ENCODE measurements at regions not wholly inside any gene's neighbourhood (a gene's known extent, or its start where the extent isn't known, plus 50 kb on each side); places are given as distances from the start of the nearest gene placed in this dataset.
"Not testable (repeated sequence)": the region's sequence is repeated elsewhere in the genome, so short reads cannot be mapped to it uniquely, and the experiment has no call there.

DNA sequence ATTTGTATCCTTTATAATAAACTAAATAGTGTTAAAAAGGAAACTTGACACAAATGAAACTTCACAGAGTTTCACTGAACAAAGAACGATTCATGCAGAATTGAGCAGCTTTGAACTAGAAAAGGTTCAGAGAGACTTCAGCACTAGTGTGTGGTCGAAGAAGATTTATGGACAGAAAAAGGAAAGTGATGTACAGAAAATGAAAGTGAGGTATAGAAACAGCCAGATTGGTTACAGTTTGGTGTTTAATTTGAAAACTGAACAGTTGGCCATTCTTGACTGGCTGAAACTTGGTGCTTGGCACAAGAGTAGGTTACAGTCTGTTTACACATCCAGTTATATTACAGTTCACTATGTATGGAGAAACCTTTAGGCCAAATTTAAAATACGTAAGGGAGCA, 207.1 kb downstream of the GALC start:
- Histone ChIP-seq H3K4me1 (ENCODE audit: control insufficient read depth, insufficient read depth, low read length, poor library complexity, severe bottlenecking) (no peaks in the 10 kb centered on the region), H3K27ac (ENCODE audit: low read depth, low read length, severe bottlenecking) (no peak overlapping the region), H3K4me3 (ENCODE audit: extremely low read depth, insufficient read depth, low read length, poor library complexity, severe bottlenecking) (no peak overlapping the region), H3K36me3 (ENCODE audit: control insufficient read depth, insufficient read depth, low read length) (no peaks in the 10 kb centered on the region), H3K9me3 (ENCODE audit: control insufficient read depth, low read length) (peaks cover 3% of the 10 kb centered on the region)
- WGBS, 2 experiments (ENCODE audit: insufficient coverage in 2 of 2) = 94 to 95% methylated on average over 2 of the region's 3 CpGs

DNA sequence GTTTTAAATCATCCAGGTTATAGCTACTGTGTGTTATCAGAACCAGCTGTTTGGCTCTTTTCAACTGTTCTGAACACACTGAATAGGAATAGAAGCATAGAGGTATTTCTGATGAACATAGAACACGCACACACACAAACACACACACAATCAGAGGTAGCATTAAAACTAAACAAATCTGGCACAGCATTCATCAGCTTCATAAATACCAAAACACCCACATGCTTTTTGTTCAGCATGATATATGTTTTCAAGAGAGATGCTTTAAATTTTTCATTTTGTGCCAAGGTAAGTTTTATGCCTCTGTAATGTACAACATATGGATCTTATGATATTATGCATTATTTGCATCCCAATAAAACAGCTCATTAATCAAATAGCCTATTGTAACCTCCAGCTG, 208.6 kb downstream of the GALC start:
- H3K36me3 ChIP-seq (ENCODE audit: control insufficient read depth, insufficient read depth, low read length) = no peaks in the 10 kb centered on the region
- no CpG with 5 or more reads among the region's 1 CpG for WGBS, 2 experiments (ENCODE audit: insufficient coverage in 2 of 2)
- H3K27ac ChIP-seq (ENCODE audit: low read depth, low read length, severe bottlenecking) = no peak overlapping the region
- peaks cover 3% of the 10 kb centered on the region for H3K9me3 ChIP-seq (ENCODE audit: control insufficient read depth, low read length)
- H3K4me3 ChIP-seq (ENCODE audit: extremely low read depth, insufficient read depth, low read length, poor library complexity, severe bottlenecking) = no peak overlapping the region
- no peaks in the 10 kb centered on the region for H3K4me1 ChIP-seq (ENCODE audit: control insufficient read depth, insufficient read depth, low read length, poor library complexity, severe bottlenecking)

DNA sequence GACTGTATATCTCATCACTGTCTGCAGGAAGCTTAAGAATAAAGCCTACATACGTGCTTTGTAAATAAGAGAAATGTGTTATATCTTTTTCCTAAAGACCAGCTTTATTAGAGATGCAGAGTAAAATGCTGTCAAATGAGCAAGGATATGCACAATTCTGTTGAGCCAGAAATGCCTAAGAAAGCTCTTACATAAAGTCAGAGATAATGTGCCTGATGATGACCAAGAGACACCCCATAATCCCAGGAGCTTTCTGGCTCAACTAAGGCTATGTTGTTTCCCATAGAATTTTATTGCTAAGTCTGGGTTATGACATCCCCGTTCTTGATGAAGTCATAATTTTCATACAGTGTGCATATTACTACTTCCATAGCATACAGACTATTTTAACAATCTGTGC, 209.9 kb downstream of the GALC start:
- H3K36me3 ChIP-seq (ENCODE audit: control insufficient read depth, insufficient read depth, low read length) = no peaks in the 10 kb centered on the region
- H3K4me1 ChIP-seq (ENCODE audit: control insufficient read depth, insufficient read depth, low read length, poor library complexity, severe bottlenecking) = no peaks in the 10 kb centered on the region
- H3K27ac ChIP-seq (ENCODE audit: low read depth, low read length, severe bottlenecking) = no peak overlapping the region
- WGBS, 2 experiments (ENCODE audit: insufficient coverage in 2 of 2) = 100% methylated on average over 1 of the region's 2 CpGs; no CpG with 5 or more reads in 1 of the 2 experiments
- H3K4me3 ChIP-seq (ENCODE audit: extremely low read depth, insufficient read depth, low read length, poor library complexity, severe bottlenecking) = no peak overlapping the region
- peaks cover 3% of the 10 kb centered on the region for H3K9me3 ChIP-seq (ENCODE audit: control insufficient read depth, low read length)

DNA sequence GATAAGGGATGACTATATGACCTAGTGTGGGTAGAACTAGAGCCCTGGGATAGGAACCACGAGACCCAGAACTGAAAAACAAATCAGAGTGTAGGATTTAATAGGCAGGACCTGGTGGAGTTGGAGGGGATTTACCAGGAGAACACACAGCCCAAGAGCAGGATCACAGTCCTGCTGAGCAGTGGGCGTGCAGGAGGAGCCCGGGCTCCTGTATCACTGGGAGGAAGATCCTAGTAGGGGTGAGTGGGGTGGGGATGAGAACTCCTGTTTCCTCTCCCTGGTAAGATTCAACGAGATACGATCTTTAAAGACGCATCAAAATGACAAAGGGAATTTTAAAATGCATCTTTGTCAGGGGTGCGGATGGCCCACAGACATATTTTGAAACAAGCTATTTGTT, 220.1 kb downstream of the GALC start:
- H3K36me3 ChIP-seq (ENCODE audit: control insufficient read depth, insufficient read depth, low read length) = no peaks in the 10 kb centered on the region
- no peaks in the 10 kb centered on the region for H3K4me1 ChIP-seq (ENCODE audit: control insufficient read depth, insufficient read depth, low read length, poor library complexity, severe bottlenecking)
- no peak overlapping the region for H3K27ac ChIP-seq (ENCODE audit: low read depth, low read length, severe bottlenecking)
- H3K9me3 ChIP-seq (ENCODE audit: control insufficient read depth, low read length) = no peaks in the 10 kb centered on the region
- 66 to 71% methylated on average over 5 to 7 of the region's 7 CpGs for WGBS, 2 experiments (ENCODE audit: insufficient coverage in 2 of 2)
- H3K4me3 ChIP-seq (ENCODE audit: extremely low read depth, insufficient read depth, low read length, poor library complexity, severe bottlenecking) = no peak overlapping the region

DNA sequence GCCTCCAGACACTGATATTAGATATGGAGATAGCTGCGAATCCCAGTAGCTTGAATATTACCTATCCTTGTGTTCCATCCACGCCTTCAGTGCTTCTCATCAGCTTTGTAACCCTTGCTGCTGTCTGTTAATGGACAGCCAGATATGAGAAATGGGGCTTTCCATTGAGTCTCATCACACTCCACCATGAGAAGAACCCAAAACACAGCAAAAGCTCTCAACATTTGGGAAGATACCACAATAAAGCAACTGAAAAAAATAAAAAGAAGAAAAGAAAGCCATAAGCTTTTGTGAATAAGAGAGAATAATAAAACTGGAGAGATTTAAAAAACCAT, 225.4 kb downstream of the GALC start:
- Histone ChIP-seq H3K4me3 (ENCODE audit: extremely low read depth, insufficient read depth, low read length, poor library complexity, severe bottlenecking) (no peak overlapping the region), H3K9me3 (ENCODE audit: control insufficient read depth, low read length) (peaks cover 4% of the 10 kb centered on the region), H3K4me1 (ENCODE audit: control insufficient read depth, insufficient read depth, low read length, poor library complexity, severe bottlenecking) (no peaks in the 10 kb centered on the region), H3K36me3 (ENCODE audit: control insufficient read depth, insufficient read depth, low read length) (no peaks in the 10 kb centered on the region), H3K27ac (ENCODE audit: low read depth, low read length, severe bottlenecking) (no peak overlapping the region)
- 100% methylated on average over 1 of the region's 2 CpGs; no CpG with 5 or more reads in 1 of the 2 experiments for WGBS, 2 experiments (ENCODE audit: insufficient coverage in 2 of 2)

DNA sequence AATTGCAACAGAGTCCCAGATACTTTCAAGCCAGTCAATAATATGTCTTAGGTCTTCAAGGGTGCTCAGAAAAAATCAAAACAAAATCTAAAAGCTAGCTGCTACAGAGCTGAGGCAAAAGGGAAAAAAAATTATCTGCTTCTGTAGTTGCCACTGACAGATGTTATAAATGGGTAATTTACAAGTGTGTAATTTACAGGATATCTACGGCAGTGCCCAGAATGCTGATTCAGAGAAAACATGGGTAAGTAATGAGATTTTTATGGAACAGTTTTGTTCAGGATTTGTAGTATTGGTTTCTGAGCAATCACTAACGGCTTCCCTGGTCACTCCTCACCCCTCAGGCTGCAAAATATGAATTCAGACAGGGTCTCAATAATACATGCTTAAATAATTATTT, 234.1 kb downstream of the GALC start:
- WGBS, 2 experiments (ENCODE audit: insufficient coverage in 2 of 2) = 82 to 100% methylated on average over 1 of the region's 2 CpGs
- Histone ChIP-seq H3K9me3 (ENCODE audit: control insufficient read depth, low read length) (peaks cover 4% of the 10 kb centered on the region), H3K4me1 (ENCODE audit: control insufficient read depth, insufficient read depth, low read length, poor library complexity, severe bottlenecking) (no peaks in the 10 kb centered on the region), H3K4me3 (ENCODE audit: extremely low read depth, insufficient read depth, low read length, poor library complexity, severe bottlenecking) (no peak overlapping the region), H3K36me3 (ENCODE audit: control insufficient read depth, insufficient read depth, low read length) (no peaks in the 10 kb centered on the region), H3K27ac (ENCODE audit: low read depth, low read length, severe bottlenecking) (no peak overlapping the region)

DNA sequence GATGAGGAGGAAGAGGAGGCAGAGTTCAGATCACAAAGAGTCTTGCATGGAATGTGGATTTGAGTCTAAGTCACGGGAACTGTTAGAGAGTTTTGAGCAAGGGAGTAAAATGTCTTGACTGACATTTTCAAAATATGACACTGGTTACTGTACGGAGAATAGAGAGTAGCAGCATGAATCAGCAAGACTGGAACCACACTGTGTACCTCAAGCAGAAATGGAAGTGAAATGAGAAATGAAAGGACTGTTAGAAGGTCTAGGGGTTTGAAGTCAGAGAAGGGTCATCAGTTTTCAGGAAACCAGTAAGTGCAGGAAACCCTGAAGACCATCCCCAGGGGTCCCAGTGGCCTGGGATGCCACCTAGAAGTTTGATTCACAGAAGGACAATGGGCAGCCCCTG, 236.3 kb downstream of the GALC start:
- no peak overlapping the region for H3K4me3 ChIP-seq (ENCODE audit: extremely low read depth, insufficient read depth, low read length, poor library complexity, severe bottlenecking)
- no peaks in the 10 kb centered on the region for H3K36me3 ChIP-seq (ENCODE audit: control insufficient read depth, insufficient read depth, low read length)
- no peak overlapping the region for H3K27ac ChIP-seq (ENCODE audit: low read depth, low read length, severe bottlenecking)
- 93 to 100% methylated on average over 2 of the region's 2 CpGs for WGBS, 2 experiments (ENCODE audit: insufficient coverage in 2 of 2)
- H3K4me1 ChIP-seq (ENCODE audit: control insufficient read depth, insufficient read depth, low read length, poor library complexity, severe bottlenecking) = no peaks in the 10 kb centered on the region
- no peaks in the 10 kb centered on the region for H3K9me3 ChIP-seq (ENCODE audit: control insufficient read depth, low read length)

DNA sequence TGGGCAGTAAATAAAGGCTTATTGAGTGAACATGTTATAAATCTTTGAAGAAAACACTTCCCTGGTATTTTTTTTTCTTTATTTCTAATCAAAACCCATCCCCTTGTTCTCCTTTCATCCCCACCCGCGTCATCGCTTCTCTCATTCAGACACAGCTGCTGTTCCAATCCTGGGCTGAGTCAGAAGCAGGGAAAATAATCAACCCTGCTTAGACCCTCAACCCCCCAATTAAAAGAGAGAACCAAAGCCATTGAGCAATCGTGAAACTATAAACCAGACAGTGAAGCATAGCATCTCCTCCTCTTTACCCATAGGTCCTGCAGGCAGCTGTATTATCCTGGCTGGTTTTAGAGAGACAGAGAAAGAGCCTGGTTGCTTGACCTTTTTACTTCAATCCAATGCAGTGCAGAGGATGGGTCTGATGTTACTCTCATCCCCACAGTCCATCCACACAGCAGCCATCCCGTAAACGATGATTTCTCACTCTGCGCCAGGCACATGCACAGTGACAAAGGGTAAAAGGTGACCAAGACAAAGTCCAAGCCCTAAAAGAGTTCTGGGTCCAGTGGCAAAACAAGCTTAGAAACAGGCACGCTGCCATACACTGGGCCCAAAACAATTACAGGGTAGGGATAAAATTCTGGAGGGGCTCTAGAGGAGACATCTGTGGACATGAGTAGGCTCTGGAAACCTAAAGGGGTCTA, 238.3 kb downstream of the GALC start:
- H3K27ac ChIP-seq (ENCODE audit: low read depth, low read length, severe bottlenecking) = no peak overlapping the region
- WGBS, 2 experiments (ENCODE audit: insufficient coverage in 2 of 2) = 94 to 100% methylated on average over 4 to 5 of the region's 8 CpGs

DNA sequence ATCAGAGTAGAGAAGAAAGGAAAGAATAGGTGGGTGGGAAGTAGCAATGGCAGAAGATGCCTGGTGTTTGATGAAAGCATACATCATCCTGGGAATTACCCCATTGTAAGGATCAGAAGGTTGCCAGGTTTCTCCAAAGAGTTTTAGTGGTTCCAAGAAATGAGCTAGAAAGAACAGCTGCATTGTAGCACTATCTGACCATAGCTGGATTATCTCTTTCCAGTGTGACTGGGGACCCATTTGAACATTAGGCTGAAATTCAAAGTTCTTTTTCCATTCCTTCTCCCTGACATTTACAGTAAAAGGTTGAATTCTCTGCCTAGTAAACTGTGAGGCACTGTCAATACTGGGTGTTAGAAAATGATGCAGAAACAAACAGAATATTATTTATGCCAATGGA, 244.4 kb downstream of the GALC start:
- H3K36me3 ChIP-seq (ENCODE audit: control insufficient read depth, insufficient read depth, low read length) = no peaks in the 10 kb centered on the region
- H3K4me3 ChIP-seq (ENCODE audit: extremely low read depth, insufficient read depth, low read length, poor library complexity, severe bottlenecking) = no peak overlapping the region
- H3K27ac ChIP-seq (ENCODE audit: low read depth, low read length, severe bottlenecking) = no peak overlapping the region
- no peaks in the 10 kb centered on the region for H3K4me1 ChIP-seq (ENCODE audit: control insufficient read depth, insufficient read depth, low read length, poor library complexity, severe bottlenecking)
- H3K9me3 ChIP-seq (ENCODE audit: control insufficient read depth, low read length) = no peaks in the 10 kb centered on the region

More for the DNA sequence above, 238.3 kb downstream of the GALC start:
- Histone ChIP-seq H3K4me1 (ENCODE audit: control insufficient read depth, insufficient read depth, low read length, poor library complexity, severe bottlenecking) (no peaks in the 10 kb centered on the region), H3K4me3 (ENCODE audit: extremely low read depth, insufficient read depth, low read length, poor library complexity, severe bottlenecking) (no peak overlapping the region), H3K36me3 (ENCODE audit: control insufficient read depth, insufficient read depth, low read length) (no peaks in the 10 kb centered on the region), H3K9me3 (ENCODE audit: control insufficient read depth, low read length) (no peaks in the 10 kb centered on the region)

DNA sequence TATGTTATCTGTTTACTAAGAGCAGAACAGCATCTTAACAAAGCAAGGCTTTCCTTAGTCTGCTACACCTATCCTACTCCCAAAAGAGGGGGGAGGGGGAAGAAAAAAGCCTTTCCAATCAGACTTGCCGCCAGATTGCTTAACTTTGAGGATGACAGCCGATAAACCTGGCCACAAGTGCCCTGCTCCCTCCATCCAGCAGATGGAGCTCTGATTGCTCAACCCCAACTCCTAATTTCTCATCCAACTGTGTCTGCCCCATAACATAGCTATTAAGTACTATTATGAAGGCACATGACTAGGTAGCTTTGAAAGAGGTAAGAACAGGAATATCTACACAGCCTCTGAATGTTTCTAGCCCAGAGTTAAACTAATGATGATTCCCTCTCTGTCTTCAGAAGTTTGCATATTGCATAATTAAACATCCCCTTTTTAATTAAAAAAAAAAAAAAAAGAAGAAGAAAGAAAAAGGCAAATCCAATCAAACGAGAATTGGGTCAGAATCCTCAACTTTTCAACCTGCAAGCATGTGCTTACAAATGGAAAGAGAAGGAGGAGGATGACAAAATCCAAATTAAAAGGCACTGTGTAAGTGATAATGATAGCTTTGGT, 247.4 kb downstream of the GALC start:
- H3K36me3 ChIP-seq (ENCODE audit: control insufficient read depth, insufficient read depth, low read length) = no peaks in the 10 kb centered on the region
- no peaks in the 10 kb centered on the region for H3K4me1 ChIP-seq (ENCODE audit: control insufficient read depth, insufficient read depth, low read length, poor library complexity, severe bottlenecking)
- H3K27ac ChIP-seq (ENCODE audit: low read depth, low read length, severe bottlenecking) = no peak overlapping the region
- no peaks in the 10 kb centered on the region for H3K9me3 ChIP-seq (ENCODE audit: control insufficient read depth, low read length)
- 28% methylated on average over 2 of the region's 3 CpGs; no CpG with 5 or more reads in 1 of the 2 experiments for WGBS, 2 experiments (ENCODE audit: insufficient coverage in 2 of 2)
- H3K4me3 ChIP-seq (ENCODE audit: extremely low read depth, insufficient read depth, low read length, poor library complexity, severe bottlenecking) = no peak overlapping the region

DNA sequence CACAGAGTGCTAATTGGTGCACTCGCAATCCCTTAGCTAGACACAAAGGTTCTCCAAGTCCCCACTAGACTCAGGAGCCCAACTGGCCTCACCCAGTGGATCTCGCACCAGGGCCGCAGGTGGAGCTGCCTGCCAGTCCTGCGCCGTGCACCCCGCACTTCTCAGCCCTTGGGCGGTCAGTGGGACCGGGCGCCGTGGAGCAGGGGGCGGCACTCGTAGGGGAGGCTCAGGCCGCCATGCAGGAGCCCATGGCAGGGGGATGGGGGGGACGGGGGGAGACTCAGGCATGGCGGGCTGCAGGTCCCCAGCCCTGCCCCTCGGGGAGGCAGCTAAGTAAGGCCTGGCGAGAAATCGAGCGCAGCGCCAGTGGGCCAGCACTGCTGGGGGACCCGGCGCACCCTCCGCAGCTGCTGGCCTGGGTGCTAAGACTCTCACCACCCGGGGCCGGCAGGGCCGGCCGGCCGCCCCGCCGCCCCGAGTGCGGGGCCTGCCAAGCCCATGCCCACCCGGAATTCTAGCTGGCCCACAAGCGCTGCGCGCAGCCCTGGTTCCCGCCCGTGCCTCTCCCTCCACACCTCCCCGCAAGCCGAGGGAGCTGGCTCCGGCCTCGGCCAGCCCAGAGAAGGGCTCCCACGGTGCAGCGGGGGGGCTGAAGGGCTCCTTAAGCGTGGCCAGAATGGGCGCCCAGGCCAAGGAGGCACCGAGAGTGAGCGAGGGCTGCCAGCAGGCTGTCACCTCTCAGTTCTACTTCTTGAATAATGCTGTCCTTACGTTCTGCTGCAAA, 258.2 kb downstream of the GALC start:
- not testable (repeated sequence) for H3K36me3 ChIP-seq (ENCODE audit: control insufficient read depth, insufficient read depth, low read length); H3K27ac ChIP-seq (ENCODE audit: low read depth, low read length, severe bottlenecking); H3K4me3 ChIP-seq (ENCODE audit: extremely low read depth, insufficient read depth, low read length, poor library complexity, severe bottlenecking); H3K9me3 ChIP-seq (ENCODE audit: control insufficient read depth, low read length); H3K4me1 ChIP-seq (ENCODE audit: control insufficient read depth, insufficient read depth, low read length, poor library complexity, severe bottlenecking)
- 88 to 91% methylated on average over 22 to 41 of the region's 49 CpGs for WGBS, 2 experiments (ENCODE audit: insufficient coverage in 2 of 2)
